Nucleus accumbens (tissue), 56 donors: ENCODE measurements at regions not wholly inside any gene's neighbourhood (a gene's known extent, or its start where the extent isn't known, plus 50 kb on each side); places are given as distances from the start of the nearest gene placed in this dataset.

Experiments
- DNase-seq, 56 donors: peaks; one replicate each; lab custom pipeline; 2025; lab: John Stamatoyannopoulos, UW

GRCh38 chr18:59760619-59761600 lies 63.7 kb upstream of the CCBE1 start:
- DNase-seq = no peak

DNA sequence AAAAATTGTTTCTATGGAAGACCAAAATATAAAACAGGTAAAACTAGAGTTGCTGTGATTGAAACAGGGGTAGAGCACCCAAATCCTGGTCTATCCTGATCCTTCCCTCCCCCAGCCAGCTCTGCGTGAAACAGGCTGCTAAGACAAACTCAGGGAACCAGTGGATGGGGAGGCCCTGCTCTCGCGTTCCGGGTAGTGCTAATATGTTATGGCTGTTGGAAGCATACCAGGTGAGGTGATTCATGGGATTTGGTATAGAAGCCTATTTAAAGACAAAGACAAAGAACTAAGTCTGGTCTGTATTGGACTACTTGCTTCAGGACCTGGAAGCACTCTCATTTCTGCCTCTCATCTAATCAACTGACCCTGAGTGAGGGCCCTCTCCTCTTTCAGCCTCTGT lies 63.0 kb upstream of the CCBE1 start:
- DNase-seq = no peak

DNA sequence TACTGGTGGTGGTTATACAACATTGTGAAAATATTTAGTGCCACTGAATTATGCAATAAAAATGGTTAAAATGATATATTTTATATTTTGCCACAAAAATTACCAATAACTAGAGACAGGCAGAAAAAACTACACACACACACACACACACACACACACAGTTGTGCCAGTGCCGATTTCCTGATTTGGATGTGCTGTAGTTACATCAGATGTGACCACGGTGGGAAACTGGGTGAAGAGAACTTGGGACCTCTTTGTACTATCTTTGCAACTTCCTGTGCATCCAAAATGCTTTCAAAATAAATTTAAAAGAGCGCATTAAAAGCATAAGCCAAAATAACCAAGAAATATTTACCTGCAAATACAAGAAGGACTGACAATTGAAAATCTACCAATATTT lies 61.6 kb upstream of the CCBE1 start:
- DNase-seq = no peak

DNA sequence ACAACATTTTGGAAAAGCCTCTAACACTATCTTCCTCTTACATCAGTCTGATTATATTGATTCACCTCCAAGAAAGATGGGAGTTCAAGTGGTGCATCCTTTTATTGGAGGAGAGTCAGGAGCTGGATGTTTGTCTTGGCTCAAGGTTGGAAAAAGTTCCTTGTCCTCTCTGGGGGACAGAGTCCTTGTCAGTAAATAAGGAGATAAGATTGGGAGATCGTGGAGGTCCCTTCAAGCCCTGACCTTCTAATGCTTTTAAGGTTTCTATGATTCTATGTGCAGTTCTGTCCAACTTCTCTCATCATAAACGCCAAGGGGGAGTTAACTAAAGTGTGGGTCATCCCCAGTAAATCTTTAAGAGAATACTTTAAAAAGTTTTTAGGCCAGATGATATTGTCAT lies 60.9 kb upstream of the CCBE1 start:
- no peak for DNase-seq

DNA sequence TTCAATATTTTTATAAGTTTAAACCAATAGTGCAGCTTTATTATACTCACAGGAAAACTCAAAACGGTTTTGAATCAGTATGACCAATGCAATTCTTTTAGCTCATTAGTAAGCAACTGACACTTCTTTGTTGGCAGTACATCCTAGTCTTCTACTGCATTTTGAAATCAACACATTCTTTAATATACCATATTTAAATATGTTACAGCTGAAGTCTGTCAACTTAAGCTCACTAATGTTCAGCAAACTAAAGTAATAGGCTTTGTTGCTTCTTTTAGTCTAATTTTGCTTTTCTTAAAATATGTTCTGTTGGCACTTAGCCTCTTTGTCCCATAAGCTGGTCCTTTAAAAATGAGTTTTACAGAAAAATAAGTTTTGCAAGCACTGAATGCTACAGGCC lies 55.4 kb upstream of the CCBE1 start:
- DNase-seq = no peak

DNA sequence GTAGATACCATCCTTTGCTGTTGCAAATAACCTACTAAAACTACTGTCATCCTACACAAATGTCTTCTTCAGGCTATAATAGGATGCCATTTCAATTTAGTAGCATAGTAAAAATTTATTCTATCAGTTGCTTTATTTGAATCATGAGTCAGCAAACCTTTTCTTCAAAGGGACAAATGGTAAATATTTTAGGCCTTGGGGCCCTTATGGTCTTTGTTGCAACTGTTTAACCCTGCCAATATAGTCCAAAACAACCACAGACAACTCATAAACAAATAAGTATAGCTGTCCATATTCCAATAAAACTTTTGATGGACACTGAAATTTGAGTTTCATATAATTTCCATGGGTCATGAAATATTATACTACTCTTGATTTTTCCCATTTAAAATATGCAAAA lies 54.0 kb upstream of the CCBE1 start:
- DNase-seq = no peak

DNA sequence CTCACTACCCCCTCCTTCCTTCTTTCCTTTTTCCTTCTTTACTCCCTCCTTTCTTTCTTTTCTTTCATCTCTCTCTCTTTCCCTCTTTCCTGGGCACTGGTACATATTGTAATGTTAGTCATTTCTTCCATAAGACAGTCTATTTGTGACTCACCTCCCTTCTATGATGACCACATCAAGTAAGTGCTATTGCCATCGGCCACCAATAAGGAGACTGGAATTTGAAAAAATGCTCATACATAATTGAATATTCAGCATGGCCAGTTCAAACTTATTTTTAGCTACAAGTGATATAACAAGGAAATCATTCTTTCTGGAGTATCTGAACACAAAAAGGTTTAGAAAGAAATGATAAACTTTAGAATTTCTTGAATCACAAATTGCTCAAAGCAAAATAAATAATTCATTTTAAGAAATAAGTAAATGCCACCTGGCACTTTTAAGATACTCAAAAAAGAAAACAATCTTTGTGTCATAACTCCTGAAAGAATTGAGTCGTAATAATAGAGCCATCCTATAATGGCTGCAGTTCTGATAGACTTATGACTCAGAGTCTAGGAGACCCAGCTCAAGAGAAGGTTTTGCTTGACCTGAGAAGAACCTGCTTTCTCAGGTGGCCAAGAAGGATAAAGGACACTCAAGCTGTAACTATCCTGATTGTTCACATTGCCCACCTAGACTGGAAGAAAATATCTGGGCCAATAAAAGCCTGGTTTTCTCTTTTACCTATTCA lies 51.6 kb upstream of the CCBE1 start:
- no peak for DNase-seq
